ENCODE measurements at regions not wholly inside any gene's neighbourhood (a gene's known extent, or its start where the extent isn't known, plus 50 kb on each side); places are given as distances from the start of the nearest gene placed in this dataset.
"Not testable (repeated sequence)": the region's sequence is repeated elsewhere in the genome, so short reads cannot be mapped to it uniquely, and the experiment has no call there.

GRCh38 chr7:20545016-20545415, 70.5 kb upstream of the ABCB5 start:
- Histone ChIP-seq H3K27ac (ENCODE audit: low read depth, low read length, severe bottlenecking) (no peak overlapping the region), H3K9me3 (ENCODE audit: control insufficient read depth, low read length) (no peaks in the 10 kb centered on the region), H3K4me1 (ENCODE audit: control insufficient read depth, insufficient read depth, low read length, poor library complexity, severe bottlenecking) (no peaks in the 10 kb centered on the region), H3K36me3 (ENCODE audit: control insufficient read depth, insufficient read depth, low read length) (no peaks in the 10 kb centered on the region), H3K4me3 (ENCODE audit: extremely low read depth, insufficient read depth, low read length, poor library complexity, severe bottlenecking) (no peak overlapping the region)
- 50% methylated on average over 1 of the region's 2 CpGs; no CpG with 5 or more reads in 1 of the 2 experiments for WGBS, 2 experiments (ENCODE audit: insufficient coverage in 2 of 2)

GRCh38 chr7:20546958-20547357, 68.5 kb upstream of the ABCB5 start:
- not testable (repeated sequence) for H3K4me3 ChIP-seq (ENCODE audit: extremely low read depth, insufficient read depth, low read length, poor library complexity, severe bottlenecking); H3K36me3 ChIP-seq (ENCODE audit: control insufficient read depth, insufficient read depth, low read length); H3K27ac ChIP-seq (ENCODE audit: low read depth, low read length, severe bottlenecking); H3K9me3 ChIP-seq (ENCODE audit: control insufficient read depth, low read length); H3K4me1 ChIP-seq (ENCODE audit: control insufficient read depth, insufficient read depth, low read length, poor library complexity, severe bottlenecking)
- WGBS, 2 experiments (ENCODE audit: insufficient coverage in 2 of 2): 91 to 92% methylated on average over 9 to 10 of the region's 10 CpGs

GRCh38 chr7:20554072-20554471, 61.4 kb upstream of the ABCB5 start:
- Histone ChIP-seq H3K4me1 (ENCODE audit: control insufficient read depth, insufficient read depth, low read length, poor library complexity, severe bottlenecking) (no peaks in the 10 kb centered on the region), H3K9me3 (ENCODE audit: control insufficient read depth, low read length) (no peaks in the 10 kb centered on the region), H3K36me3 (ENCODE audit: control insufficient read depth, insufficient read depth, low read length) (no peaks in the 10 kb centered on the region), H3K27ac (ENCODE audit: low read depth, low read length, severe bottlenecking) (no peak overlapping the region), H3K4me3 (ENCODE audit: extremely low read depth, insufficient read depth, low read length, poor library complexity, severe bottlenecking) (no peak overlapping the region)
- 94% methylated on average over 2 to 3 of the region's 3 CpGs for WGBS, 2 experiments (ENCODE audit: insufficient coverage in 2 of 2)

- 84 to 90% methylated on average over 1 to 2 of the region's 4 CpGs for WGBS, 2 experiments (ENCODE audit: insufficient coverage in 2 of 2)
- Histone ChIP-seq H3K9me3 (ENCODE audit: control insufficient read depth, low read length) (no peaks in the 10 kb centered on the region), H3K4me1 (ENCODE audit: control insufficient read depth, insufficient read depth, low read length, poor library complexity, severe bottlenecking) (no peaks in the 10 kb centered on the region), H3K36me3 (ENCODE audit: control insufficient read depth, insufficient read depth, low read length) (no peaks in the 10 kb centered on the region), H3K27ac (ENCODE audit: low read depth, low read length, severe bottlenecking) (no peak overlapping the region), H3K4me3 (ENCODE audit: extremely low read depth, insufficient read depth, low read length, poor library complexity, severe bottlenecking) (no peak overlapping the region)
These were observed 59.4 kb upstream of the ABCB5 start for GRCh38 chr7:20556091-20556490.

GRCh38 chr7:20557116-20557515, 58.4 kb upstream of the ABCB5 start:
- H3K36me3 ChIP-seq (ENCODE audit: control insufficient read depth, insufficient read depth, low read length): no peaks in the 10 kb centered on the region
- no peak overlapping the region for H3K27ac ChIP-seq (ENCODE audit: low read depth, low read length, severe bottlenecking)
- WGBS, 2 experiments (ENCODE audit: insufficient coverage in 2 of 2): no CpG with 5 or more reads among the region's 1 CpG
- H3K4me1 ChIP-seq (ENCODE audit: control insufficient read depth, insufficient read depth, low read length, poor library complexity, severe bottlenecking): no peaks in the 10 kb centered on the region
- H3K9me3 ChIP-seq (ENCODE audit: control insufficient read depth, low read length): no peaks in the 10 kb centered on the region
- H3K4me3 ChIP-seq (ENCODE audit: extremely low read depth, insufficient read depth, low read length, poor library complexity, severe bottlenecking): no peak overlapping the region

- no peaks in the 10 kb centered on the region for H3K4me1 ChIP-seq (ENCODE audit: control insufficient read depth, insufficient read depth, low read length, poor library complexity, severe bottlenecking)
- no peak overlapping the region for H3K27ac ChIP-seq (ENCODE audit: low read depth, low read length, severe bottlenecking)
- no peak overlapping the region for H3K4me3 ChIP-seq (ENCODE audit: extremely low read depth, insufficient read depth, low read length, poor library complexity, severe bottlenecking)
- H3K36me3 ChIP-seq (ENCODE audit: control insufficient read depth, insufficient read depth, low read length): no peaks in the 10 kb centered on the region
- no peaks in the 10 kb centered on the region for H3K9me3 ChIP-seq (ENCODE audit: control insufficient read depth, low read length)
- 92 to 93% methylated on average over 13 to 15 of the region's 22 CpGs for WGBS, 2 experiments (ENCODE audit: insufficient coverage in 2 of 2)
These were observed 56.3 kb upstream of the ABCB5 start for GRCh38 chr7:20558963-20559716.

- Histone ChIP-seq H3K4me3 (ENCODE audit: extremely low read depth, insufficient read depth, low read length, poor library complexity, severe bottlenecking) (no peak overlapping the region), H3K36me3 (ENCODE audit: control insufficient read depth, insufficient read depth, low read length) (no peaks in the 10 kb centered on the region), H3K4me1 (ENCODE audit: control insufficient read depth, insufficient read depth, low read length, poor library complexity, severe bottlenecking) (no peaks in the 10 kb centered on the region), H3K27ac (ENCODE audit: low read depth, low read length, severe bottlenecking) (no peak overlapping the region), H3K9me3 (ENCODE audit: control insufficient read depth, low read length) (no peaks in the 10 kb centered on the region)
- WGBS, 2 experiments (ENCODE audit: insufficient coverage in 2 of 2): 90 to 96% methylated on average over 4 to 5 of the region's 5 CpGs
These were observed 55.6 kb upstream of the ABCB5 start for GRCh38 chr7:20559883-20560282.

GRCh38 chr7:20560325-20561180, 54.9 kb upstream of the ABCB5 start:
- Histone ChIP-seq H3K36me3 (ENCODE audit: control insufficient read depth, insufficient read depth, low read length) (no peaks in the 10 kb centered on the region), H3K4me3 (ENCODE audit: extremely low read depth, insufficient read depth, low read length, poor library complexity, severe bottlenecking) (no peak overlapping the region), H3K4me1 (ENCODE audit: control insufficient read depth, insufficient read depth, low read length, poor library complexity, severe bottlenecking) (no peaks in the 10 kb centered on the region), H3K9me3 (ENCODE audit: control insufficient read depth, low read length) (no peaks in the 10 kb centered on the region), H3K27ac (ENCODE audit: low read depth, low read length, severe bottlenecking) (no peak overlapping the region)
- 96 to 97% methylated on average over 13 to 15 of the region's 16 CpGs for WGBS, 2 experiments (ENCODE audit: insufficient coverage in 2 of 2)

GRCh38 chr7:20561466-20561865, 54.0 kb upstream of the ABCB5 start:
- WGBS, 2 experiments (ENCODE audit: insufficient coverage in 2 of 2): 86 to 100% methylated on average over 1 of the region's 4 CpGs
- peak overlapping the region; percentile 84 for H3K27ac ChIP-seq (ENCODE audit: low read depth, low read length, severe bottlenecking)
- no peaks in the 10 kb centered on the region for H3K4me1 ChIP-seq (ENCODE audit: control insufficient read depth, insufficient read depth, low read length, poor library complexity, severe bottlenecking)
- no peak overlapping the region for H3K4me3 ChIP-seq (ENCODE audit: extremely low read depth, insufficient read depth, low read length, poor library complexity, severe bottlenecking)
- H3K9me3 ChIP-seq (ENCODE audit: control insufficient read depth, low read length): no peaks in the 10 kb centered on the region
- H3K36me3 ChIP-seq (ENCODE audit: control insufficient read depth, insufficient read depth, low read length): no peaks in the 10 kb centered on the region

GRCh38 chr7:20561908-20562307, 53.6 kb upstream of the ABCB5 start:
- Histone ChIP-seq H3K9me3 (ENCODE audit: control insufficient read depth, low read length) (no peaks in the 10 kb centered on the region), H3K4me1 (ENCODE audit: control insufficient read depth, insufficient read depth, low read length, poor library complexity, severe bottlenecking) (no peaks in the 10 kb centered on the region), H3K4me3 (ENCODE audit: extremely low read depth, insufficient read depth, low read length, poor library complexity, severe bottlenecking) (no peak overlapping the region), H3K27ac (ENCODE audit: low read depth, low read length, severe bottlenecking) (peak overlapping the region; percentile 84), H3K36me3 (ENCODE audit: control insufficient read depth, insufficient read depth, low read length) (no peaks in the 10 kb centered on the region)

GRCh38 chr7:20562461-20562860, 53.0 kb upstream of the ABCB5 start:
- Histone ChIP-seq H3K36me3 (ENCODE audit: control insufficient read depth, insufficient read depth, low read length) (no peaks in the 10 kb centered on the region), H3K27ac (ENCODE audit: low read depth, low read length, severe bottlenecking) (no peak overlapping the region), H3K4me1 (ENCODE audit: control insufficient read depth, insufficient read depth, low read length, poor library complexity, severe bottlenecking) (no peaks in the 10 kb centered on the region), H3K9me3 (ENCODE audit: control insufficient read depth, low read length) (no peaks in the 10 kb centered on the region), H3K4me3 (ENCODE audit: extremely low read depth, insufficient read depth, low read length, poor library complexity, severe bottlenecking) (no peak overlapping the region)
- WGBS, 2 experiments (ENCODE audit: insufficient coverage in 2 of 2): 92 to 93% methylated on average over 4 of the region's 4 CpGs
